Colonic mucosa (tissue), 4 donors: ENCODE measurements at regions not wholly inside any gene's neighbourhood (a gene's known extent, or its start where the extent isn't known, plus 50 kb on each side); places are given as distances from the start of the nearest gene placed in this dataset.

Experiments
- DNase-seq: peaks from one replicate; pipeline ENCODE4 v3.0.0-alpha.2; 2020
- H3K27ac ChIP-seq: fragments of 200-600 bp; one replicate; pipeline ENCODE4 v1.8.0; 2021
- H3K27me3 ChIP-seq: fragments of 200-600 bp; one replicate; pipeline ENCODE4 v1.8.0; 2021
- H3K36me3 ChIP-seq: fragments of 200-600 bp; one replicate; pipeline ENCODE4 v1.8.0; 2021
- H3K4me1 ChIP-seq: fragments of 200-600 bp; one replicate; pipeline ENCODE4 v1.8.0; 2021; ENCODE audit warnings: mild to moderate bottlenecking
- H3K4me3 ChIP-seq: fragments of 200-600 bp; one replicate; pipeline ENCODE4 v1.8.0; 2021
- H3K9ac ChIP-seq, 2 donors: one replicate each; pipeline ENCODE4 v1.7.0; 2013; ENCODE audit warnings: control low read depth in 2 of 2, low read depth in 2 of 2, low read length in 2 of 2
- H3K9me3 ChIP-seq: fragments of 200-600 bp; one replicate; pipeline ENCODE4 v1.8.0; 2021
- intact Hi-C: fragments of 100-400 bp; cut with DNase I; formaldehyde crosslinking; loops from one replicate; pipeline ENCODE4 v1.14.1; 2022
- TF ChIP-seq, protein P1 (sequence below): fragments of 200-600 bp; IDR thresholded peaks from one replicate; pipeline ENCODE4 v1.8.0; 2022; ENCODE audit warnings: antibody characterized with exemption, mild to moderate bottlenecking
- donor health status: healthy.
- donor health status: DM: no; HTN: no; CAD: no.
- donor health status: DM: no; HTN: no; CAD: no.

- no peaks in the 10 kb centered on the region for H3K27me3 ChIP-seq
- DNase-seq = no peak
- H3K4me3 ChIP-seq = no peak overlapping the region
- no peaks in the 10 kb centered on the region for H3K4me1 ChIP-seq
- H3K27ac ChIP-seq = no peak overlapping the region
- H3K9ac ChIP-seq = no peak overlapping the region
- H3K9me3 ChIP-seq = no peaks in the 10 kb centered on the region
- TF ChIP-seq, protein P1, sequence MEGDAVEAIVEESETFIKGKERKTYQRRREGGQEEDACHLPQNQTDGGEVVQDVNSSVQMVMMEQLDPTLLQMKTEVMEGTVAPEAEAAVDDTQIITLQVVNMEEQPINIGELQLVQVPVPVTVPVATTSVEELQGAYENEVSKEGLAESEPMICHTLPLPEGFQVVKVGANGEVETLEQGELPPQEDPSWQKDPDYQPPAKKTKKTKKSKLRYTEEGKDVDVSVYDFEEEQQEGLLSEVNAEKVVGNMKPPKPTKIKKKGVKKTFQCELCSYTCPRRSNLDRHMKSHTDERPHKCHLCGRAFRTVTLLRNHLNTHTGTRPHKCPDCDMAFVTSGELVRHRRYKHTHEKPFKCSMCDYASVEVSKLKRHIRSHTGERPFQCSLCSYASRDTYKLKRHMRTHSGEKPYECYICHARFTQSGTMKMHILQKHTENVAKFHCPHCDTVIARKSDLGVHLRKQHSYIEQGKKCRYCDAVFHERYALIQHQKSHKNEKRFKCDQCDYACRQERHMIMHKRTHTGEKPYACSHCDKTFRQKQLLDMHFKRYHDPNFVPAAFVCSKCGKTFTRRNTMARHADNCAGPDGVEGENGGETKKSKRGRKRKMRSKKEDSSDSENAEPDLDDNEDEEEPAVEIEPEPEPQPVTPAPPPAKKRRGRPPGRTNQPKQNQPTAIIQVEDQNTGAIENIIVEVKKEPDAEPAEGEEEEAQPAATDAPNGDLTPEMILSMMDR = no peak
- intact Hi-C loops = no loop called here
- no peaks in the 10 kb centered on the region for H3K36me3 ChIP-seq
Observed at GRCh38 chrX:38871129-38872029, 70.1 kb downstream of the MID1IP1 start.

DNA sequence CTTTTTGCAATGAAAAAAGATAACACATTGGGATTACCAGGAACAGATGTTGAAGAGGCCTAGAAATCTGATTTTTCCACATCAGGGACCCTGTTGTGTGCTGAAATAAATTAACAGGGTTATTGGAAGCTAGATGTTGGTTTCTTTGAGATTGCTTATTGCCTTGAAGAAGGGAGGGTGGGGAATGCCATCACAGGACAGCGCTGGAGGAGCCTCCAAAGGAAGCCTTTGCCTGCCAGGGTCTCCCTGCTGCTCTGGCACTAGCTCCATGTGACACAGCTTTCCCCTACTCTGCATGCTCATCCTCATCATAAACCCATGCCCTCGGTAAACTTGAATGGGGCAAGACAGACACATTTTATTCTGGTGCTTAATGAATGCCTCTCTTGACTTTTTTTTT, 76.1 kb downstream of the MID1IP1 start:
- intact Hi-C loops = no loop called here
- Histone ChIP-seq H3K36me3 (no peaks in the 10 kb centered on the region), H3K27me3 (no peaks in the 10 kb centered on the region), H3K9me3 (no peaks in the 10 kb centered on the region), H3K9ac (no peak overlapping the region), H3K4me1 (no peaks in the 10 kb centered on the region), H3K27ac (no peak overlapping the region), H3K4me3 (no peak overlapping the region)
- no peak for DNase-seq
- TF ChIP-seq, protein P1 = no peak

GRCh38 chrX:38878641-38879340, 77.5 kb downstream of the MID1IP1 start:
- Histone ChIP-seq H3K36me3 (no peaks in the 10 kb centered on the region), H3K4me3 (no peak overlapping the region), H3K27ac (no peak overlapping the region), H3K27me3 (no peaks in the 10 kb centered on the region), H3K9me3 (no peaks in the 10 kb centered on the region), H3K9ac (no peak overlapping the region), H3K4me1 (no peaks in the 10 kb centered on the region)
- TF ChIP-seq, protein P1 = no peak
- no peak for DNase-seq
- intact Hi-C loops = no loop called here

DNA sequence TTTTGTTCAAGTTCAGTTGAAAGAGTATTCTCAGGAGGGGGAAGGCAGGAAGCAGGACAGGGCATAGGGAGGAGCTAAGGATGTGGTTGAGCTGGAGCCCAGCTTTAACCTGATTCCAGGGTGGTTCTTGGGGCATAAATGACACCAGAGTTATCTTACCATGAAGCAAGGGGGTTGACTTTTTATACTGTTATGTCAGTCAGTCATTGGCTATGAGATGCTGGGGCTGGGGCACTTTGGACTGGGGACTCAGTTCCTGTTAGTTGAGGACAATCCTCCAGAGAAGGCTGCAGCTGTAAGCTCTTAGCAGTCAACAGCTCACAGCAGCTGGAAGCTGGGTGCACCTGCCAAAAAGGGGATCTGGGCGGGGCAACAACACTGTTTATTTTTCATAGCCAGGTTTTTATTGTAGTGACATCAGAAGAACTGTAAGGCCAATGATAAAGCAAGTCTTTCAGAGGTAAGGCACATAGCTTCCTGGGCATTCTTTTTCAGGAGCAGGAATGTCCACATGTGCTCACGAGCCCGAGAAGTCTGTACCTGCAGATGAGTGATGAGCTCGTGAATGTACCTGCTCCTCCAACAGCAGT, 78.5 kb downstream of the MID1IP1 start:
- Histone ChIP-seq H3K36me3 (no peaks in the 10 kb centered on the region), H3K4me3 (no peak overlapping the region), H3K27ac (peak overlapping the region; percentile 4), H3K27me3 (no peaks in the 10 kb centered on the region), H3K9me3 (no peaks in the 10 kb centered on the region), H3K4me1 (no peaks in the 10 kb centered on the region), H3K9ac (no peak overlapping the region)
- peak; percentile 60 for DNase-seq
- intact Hi-C loops = no loop called here
- TF ChIP-seq, protein P1 = no peak

DNA sequence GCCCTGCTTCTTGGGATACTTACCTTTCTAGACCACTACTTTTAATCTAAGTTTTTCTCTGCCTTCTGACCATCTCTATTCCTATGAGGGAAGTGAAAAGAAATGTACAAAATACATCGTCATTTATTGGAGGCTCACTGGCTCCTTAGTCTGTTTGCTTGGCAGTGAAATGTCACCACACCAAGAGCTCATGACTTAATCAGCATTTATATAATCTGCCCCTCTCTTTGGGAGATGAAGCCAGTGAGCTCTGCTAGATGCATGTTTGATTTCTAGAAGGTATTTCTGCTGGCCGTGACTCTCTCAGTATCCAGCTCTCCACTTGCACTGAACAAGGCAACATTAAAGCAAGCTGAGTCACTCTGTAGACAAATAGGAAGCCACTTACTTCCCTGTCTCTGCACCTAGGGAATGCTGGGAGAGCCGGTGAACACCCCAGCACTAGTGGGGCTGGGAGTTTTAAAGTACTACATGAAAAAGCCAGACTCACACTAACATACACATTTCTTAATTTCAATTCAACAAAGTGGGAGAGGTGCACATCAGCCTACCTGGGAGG, 79.1 kb downstream of the MID1IP1 start:
- H3K36me3 ChIP-seq = no peaks in the 10 kb centered on the region
- H3K9ac ChIP-seq = no peak overlapping the region
- H3K4me3 ChIP-seq = no peak overlapping the region
- TF ChIP-seq, protein P1 = no peak
- H3K9me3 ChIP-seq = no peaks in the 10 kb centered on the region
- peak overlapping the region; percentile 4 for H3K27ac ChIP-seq
- intact Hi-C loops = no loop called here
- H3K4me1 ChIP-seq = no peaks in the 10 kb centered on the region
- H3K27me3 ChIP-seq = no peaks in the 10 kb centered on the region
- DNase-seq = peak; percentile 42
